OCI-LY1 (cell line): ENCODE measurements at regions not wholly inside any gene's neighbourhood (a gene's known extent, or its start where the extent isn't known, plus 50 kb on each side); places are given as distances from the start of the nearest gene placed in this dataset.

ENCODE experiments used
- EZH2 ChIP-seq: fragments of 200-600 bp; sonication (generic), shearing (Covaris generic); IDR thresholded peaks from 2 replicates; pipeline ENCODE4 v1.8.0; 2017; ENCODE audit warnings: borderline replicate concordance, mixed run types, mild to moderate bottlenecking, antibody characterized with exemption, low read length, moderate library complexity, mixed read lengths
- TF ChIP-seq, protein P1 (sequence below): fragments of 200-600 bp; sonication (generic), shearing (Covaris generic); IDR thresholded peaks from 2 replicates; pipeline ENCODE4 v1.5.1; 2017; ENCODE audit warnings: mild to moderate bottlenecking, antibody characterized with exemption, low read length, moderate library complexity, mixed read lengths

DNA sequence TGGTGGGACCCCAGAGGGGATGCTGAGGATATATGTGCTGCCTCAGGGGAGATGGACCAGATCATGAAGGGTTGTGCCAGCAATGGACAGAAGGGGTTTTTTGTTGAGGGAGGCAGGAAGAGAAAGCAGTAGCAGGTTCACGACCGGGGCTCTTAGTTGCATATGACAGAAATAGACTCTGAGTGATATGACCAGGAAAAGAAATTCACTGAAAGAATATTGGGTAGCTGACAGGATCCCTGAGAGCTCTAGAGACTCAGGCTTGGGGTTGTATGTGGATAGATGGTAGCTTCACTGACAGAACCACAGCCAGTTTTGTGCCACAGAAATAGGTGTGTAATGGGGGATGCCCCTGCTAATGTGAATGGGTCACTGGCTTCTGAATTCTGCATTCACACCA, 241.6 kb downstream of the ZNF621 start:
- no peak for TF ChIP-seq EZH2
- TF ChIP-seq, protein P1, sequence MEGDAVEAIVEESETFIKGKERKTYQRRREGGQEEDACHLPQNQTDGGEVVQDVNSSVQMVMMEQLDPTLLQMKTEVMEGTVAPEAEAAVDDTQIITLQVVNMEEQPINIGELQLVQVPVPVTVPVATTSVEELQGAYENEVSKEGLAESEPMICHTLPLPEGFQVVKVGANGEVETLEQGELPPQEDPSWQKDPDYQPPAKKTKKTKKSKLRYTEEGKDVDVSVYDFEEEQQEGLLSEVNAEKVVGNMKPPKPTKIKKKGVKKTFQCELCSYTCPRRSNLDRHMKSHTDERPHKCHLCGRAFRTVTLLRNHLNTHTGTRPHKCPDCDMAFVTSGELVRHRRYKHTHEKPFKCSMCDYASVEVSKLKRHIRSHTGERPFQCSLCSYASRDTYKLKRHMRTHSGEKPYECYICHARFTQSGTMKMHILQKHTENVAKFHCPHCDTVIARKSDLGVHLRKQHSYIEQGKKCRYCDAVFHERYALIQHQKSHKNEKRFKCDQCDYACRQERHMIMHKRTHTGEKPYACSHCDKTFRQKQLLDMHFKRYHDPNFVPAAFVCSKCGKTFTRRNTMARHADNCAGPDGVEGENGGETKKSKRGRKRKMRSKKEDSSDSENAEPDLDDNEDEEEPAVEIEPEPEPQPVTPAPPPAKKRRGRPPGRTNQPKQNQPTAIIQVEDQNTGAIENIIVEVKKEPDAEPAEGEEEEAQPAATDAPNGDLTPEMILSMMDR = no peak
